ENCODE measurements at regions not wholly inside any gene's neighbourhood (a gene's known extent, or its start where the extent isn't known, plus 50 kb on each side); places are given as distances from the start of the nearest gene placed in this dataset.

DNA sequence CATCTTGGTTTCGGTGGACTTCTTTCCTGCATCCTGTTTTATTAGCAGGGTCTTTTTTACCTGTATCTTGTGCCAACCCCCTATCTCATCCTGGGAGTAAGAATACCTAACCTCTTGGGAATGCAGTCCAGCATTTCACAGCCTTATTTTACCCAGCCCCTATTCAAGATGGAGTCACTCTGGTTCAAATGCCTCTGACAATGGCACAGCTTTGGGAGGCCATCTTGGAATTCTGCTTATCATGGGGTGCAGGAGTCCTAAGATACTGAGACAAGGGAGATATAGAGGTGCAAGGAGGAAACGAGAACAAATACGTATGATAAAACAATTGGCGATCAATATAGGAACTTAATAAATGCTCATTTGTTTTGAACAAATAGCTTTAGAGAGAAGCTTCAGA is 1682.2 kb upstream of the AGA start:
- Histone ChIP-seq H3K4me1 (ENCODE audit: control insufficient read depth in 1 of 2, insufficient read depth in 2 of 2, low read length in 2 of 2) (no peaks in the 10 kb centered on the region), H2AFZ (ENCODE audit: low read depth, low read length, poor library complexity, severe bottlenecking) (no peak overlapping the region), H3K9ac (ENCODE audit: low read length) (no peak overlapping the region), H3K27me3 (ENCODE audit: insufficient read depth, low read length) (no peaks in the 10 kb centered on the region), H3K4me2 (ENCODE audit: low read length) (no peak overlapping the region), H4K20me1 (ENCODE audit: insufficient read depth) (no peaks in the 10 kb centered on the region), H3K36me3 (ENCODE audit: control insufficient read depth in 1 of 2, insufficient read depth in 2 of 2, low read length in 2 of 2) (no peaks in the 10 kb centered on the region), H3K9me2 (ENCODE audit: insufficient read depth) (no peaks in the 10 kb centered on the region), H3K9me3 (ENCODE audit: control insufficient read depth in 1 of 2, insufficient read depth in 1 of 2, low read depth in 1 of 2, low read length in 2 of 2) (no peaks in the 10 kb centered on the region), H3K27ac (ENCODE audit: low read depth, low read length) (no peak overlapping the region), H3K4me3 (replicated peaks in 1 of 2; ENCODE audit: low read depth in 1 of 2, low read length in 2 of 2) (no peak overlapping the region), H3K79me2 (ENCODE audit: insufficient read depth, low read length) (no peaks in the 10 kb centered on the region)
- TF ChIP-seq POLR2A (IDR thresholded peaks at IDR 0.05; ENCODE audit: borderline replicate concordance, extremely low read depth, insufficient read depth, insufficient read length) (no peak), FOSL1 (IDR thresholded peaks at IDR 0.05; ENCODE audit: low read depth) (no peak), POLR2AphosphoS5 (IDR thresholded peaks at IDR 0.05; ENCODE audit: low read depth, low read length) (no peak), SRF (IDR thresholded peaks at IDR 0.05; ENCODE audit: low read depth) (no peak), JUND (IDR thresholded peaks at IDR 0.05) (no peak), SIN3A (IDR thresholded peaks at IDR 0.05; ENCODE audit: low read depth) (no peak), RAD21 (IDR thresholded peaks at IDR 0.05; ENCODE audit: low read depth) (no peak), CBX3 (IDR thresholded peaks at IDR 0.05; ENCODE audit: low read depth) (no peak), ZNF274 (IDR thresholded peaks at IDR 0.05; ENCODE audit: low read depth, low read length) (no peak), TCF7L2 (IDR thresholded peaks at IDR 0.05; ENCODE audit: borderline replicate concordance, extremely low read depth, insufficient read depth, insufficient read length) (no peak), ELF1 (IDR thresholded peaks at IDR 0.05; ENCODE audit: borderline replicate concordance, low read depth) (no peak), SP1 (IDR thresholded peaks at IDR 0.05; ENCODE audit: low read depth) (no peak), EZH2phosphoT487 (IDR thresholded peaks at IDR 0.05; ENCODE audit: borderline replicate concordance) (no peak), ZFX (IDR thresholded peaks at IDR 0.05) (no peak)
- TF ChIP-seq, protein P1, sequence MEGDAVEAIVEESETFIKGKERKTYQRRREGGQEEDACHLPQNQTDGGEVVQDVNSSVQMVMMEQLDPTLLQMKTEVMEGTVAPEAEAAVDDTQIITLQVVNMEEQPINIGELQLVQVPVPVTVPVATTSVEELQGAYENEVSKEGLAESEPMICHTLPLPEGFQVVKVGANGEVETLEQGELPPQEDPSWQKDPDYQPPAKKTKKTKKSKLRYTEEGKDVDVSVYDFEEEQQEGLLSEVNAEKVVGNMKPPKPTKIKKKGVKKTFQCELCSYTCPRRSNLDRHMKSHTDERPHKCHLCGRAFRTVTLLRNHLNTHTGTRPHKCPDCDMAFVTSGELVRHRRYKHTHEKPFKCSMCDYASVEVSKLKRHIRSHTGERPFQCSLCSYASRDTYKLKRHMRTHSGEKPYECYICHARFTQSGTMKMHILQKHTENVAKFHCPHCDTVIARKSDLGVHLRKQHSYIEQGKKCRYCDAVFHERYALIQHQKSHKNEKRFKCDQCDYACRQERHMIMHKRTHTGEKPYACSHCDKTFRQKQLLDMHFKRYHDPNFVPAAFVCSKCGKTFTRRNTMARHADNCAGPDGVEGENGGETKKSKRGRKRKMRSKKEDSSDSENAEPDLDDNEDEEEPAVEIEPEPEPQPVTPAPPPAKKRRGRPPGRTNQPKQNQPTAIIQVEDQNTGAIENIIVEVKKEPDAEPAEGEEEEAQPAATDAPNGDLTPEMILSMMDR (IDR thresholded peaks at IDR 0.05 in 2 of 3, conservative IDR thresholded peaks at IDR 0.05 in 1 of 3; ENCODE audit: borderline replicate concordance in 1 of 3, insufficient read depth in 1 of 3, low read depth in 2 of 3, low read length in 2 of 3): no peak
- TF ChIP-seq, protein P2, sequence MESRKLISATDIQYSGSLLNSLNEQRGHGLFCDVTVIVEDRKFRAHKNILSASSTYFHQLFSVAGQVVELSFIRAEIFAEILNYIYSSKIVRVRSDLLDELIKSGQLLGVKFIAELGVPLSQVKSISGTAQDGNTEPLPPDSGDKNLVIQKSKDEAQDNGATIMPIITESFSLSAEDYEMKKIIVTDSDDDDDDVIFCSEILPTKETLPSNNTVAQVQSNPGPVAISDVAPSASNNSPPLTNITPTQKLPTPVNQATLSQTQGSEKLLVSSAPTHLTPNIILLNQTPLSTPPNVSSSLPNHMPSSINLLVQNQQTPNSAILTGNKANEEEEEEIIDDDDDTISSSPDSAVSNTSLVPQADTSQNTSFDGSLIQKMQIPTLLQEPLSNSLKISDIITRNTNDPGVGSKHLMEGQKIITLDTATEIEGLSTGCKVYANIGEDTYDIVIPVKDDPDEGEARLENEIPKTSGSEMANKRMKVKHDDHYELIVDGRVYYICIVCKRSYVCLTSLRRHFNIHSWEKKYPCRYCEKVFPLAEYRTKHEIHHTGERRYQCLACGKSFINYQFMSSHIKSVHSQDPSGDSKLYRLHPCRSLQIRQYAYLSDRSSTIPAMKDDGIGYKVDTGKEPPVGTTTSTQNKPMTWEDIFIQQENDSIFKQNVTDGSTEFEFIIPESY (IDR thresholded peaks at IDR 0.05; ENCODE audit: extremely low read depth, insufficient replicate concordance, low read length): no peak
- intact Hi-C loops (cut with micrococcal nuclease): no loop called here
- ATAC-seq (no peak), DNase-seq (ENCODE audit: low read depth, low spot score) (no peak)
- ChIA-PET POLR2A (no interaction called here), RAD21 (ENCODE audit: low non-redundant PET in 1 of 2, low total read pairs in 2 of 2, uncharacterized antibody in 2 of 2, unreplicated experiment in 2 of 2) (no interaction called here), CTCF (no interaction called here)
- BruUV-seq (replicated peaks): no TSS peak

All from HCT116 (cell line).